ES-I3 (cell line): ENCODE measurements at regions not wholly inside any gene's neighbourhood (a gene's known extent, or its start where the extent isn't known, plus 50 kb on each side); places are given as distances from the start of the nearest gene placed in this dataset.

ENCODE experiments used
- H3K36me3 ChIP-seq: 2 replicates; pipeline ENCODE4 v1.6.1; 2013; ENCODE audit warnings: mild to moderate bottlenecking, low read length, control low read depth, moderate library complexity; ENCODE audit not compliant: insufficient read depth
- H3K4me1 ChIP-seq: 2 replicates; pipeline ENCODE4 v1.6.1; 2013; ENCODE audit warnings: mild to moderate bottlenecking, control low read depth, low read length; ENCODE audit not compliant: insufficient read depth
- H3K9ac ChIP-seq: 2 replicates; pipeline ENCODE4 v1.6.1; 2013; ENCODE audit warnings: low read depth, mild to moderate bottlenecking, low read length, moderate library complexity
- H3K9me3 ChIP-seq: 2 replicates; pipeline ENCODE4 v1.6.1; 2013; ENCODE audit warnings: mild to moderate bottlenecking, low read length, moderate library complexity; ENCODE audit not compliant: control insufficient read depth, insufficient read depth

DNA sequence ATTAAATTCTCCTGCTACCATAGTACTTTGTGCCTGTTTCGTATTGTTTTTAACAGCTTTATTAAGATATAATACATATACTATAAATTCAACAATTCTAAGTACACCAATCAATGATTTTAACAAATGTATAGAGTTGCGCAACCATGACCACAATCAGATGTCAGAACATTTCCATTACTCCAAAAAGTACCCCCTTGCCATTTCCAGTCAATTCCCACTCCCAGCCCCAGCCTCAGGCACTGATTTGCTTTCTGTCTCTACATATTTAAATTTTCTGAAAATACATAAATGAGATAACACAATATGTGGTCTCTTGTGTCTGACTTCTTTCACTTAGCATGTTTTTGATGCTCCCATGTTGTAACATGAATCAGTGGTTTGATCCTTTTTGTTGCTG, 193.9 kb downstream of the FIGN start:
- no peaks in the 10 kb centered on the region for H3K4me1 ChIP-seq
- H3K9me3 ChIP-seq = no peaks in the 10 kb centered on the region
- H3K9ac ChIP-seq = no peak overlapping the region
- no peaks in the 10 kb centered on the region for H3K36me3 ChIP-seq

DNA sequence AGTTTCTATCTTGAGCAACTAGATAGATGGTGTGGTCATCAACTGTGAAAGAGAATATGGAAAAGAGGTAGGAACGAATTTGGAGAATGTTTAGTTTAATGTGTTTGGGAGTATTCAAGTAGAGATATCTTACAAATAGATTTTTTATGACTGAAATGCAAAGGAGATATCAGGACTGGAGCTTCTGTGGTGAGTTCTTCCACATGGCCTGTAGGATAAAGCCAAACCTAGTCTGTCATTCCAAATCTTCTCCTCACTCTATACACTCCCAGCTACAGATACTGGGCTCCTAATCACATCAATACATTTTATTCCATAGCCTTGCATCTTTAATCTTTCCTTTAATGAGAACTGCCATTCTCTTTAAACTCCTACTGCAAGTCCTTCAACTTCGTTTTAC, 194.3 kb downstream of the FIGN start:
- Histone ChIP-seq H3K9me3 (no peaks in the 10 kb centered on the region), H3K4me1 (no peaks in the 10 kb centered on the region), H3K9ac (no peak overlapping the region), H3K36me3 (no peaks in the 10 kb centered on the region)

GRCh38 chr2:163528640-163529217, 207.1 kb downstream of the FIGN start:
- H3K4me1 ChIP-seq = no peaks in the 10 kb centered on the region
- H3K9ac ChIP-seq = no peak overlapping the region
- H3K36me3 ChIP-seq = no peaks in the 10 kb centered on the region
- no peaks in the 10 kb centered on the region for H3K9me3 ChIP-seq

DNA sequence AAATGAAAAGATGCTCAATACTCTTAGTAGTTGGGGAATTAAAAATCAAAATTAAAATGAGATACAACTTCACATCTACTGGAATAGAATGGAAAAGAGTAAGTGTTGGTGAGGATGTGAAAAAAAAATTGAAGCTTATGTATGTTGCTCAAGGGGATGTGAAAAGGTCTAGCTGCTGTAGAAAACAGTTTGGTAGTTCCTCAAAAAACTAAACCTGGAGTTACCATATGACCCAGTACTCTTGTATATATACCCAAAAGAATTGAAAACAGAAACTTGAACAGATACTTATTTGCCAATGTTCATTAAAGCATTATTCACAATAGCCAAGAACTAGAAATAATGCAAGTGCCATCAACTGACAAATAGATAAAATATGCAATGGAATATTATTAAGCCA, 208.4 kb downstream of the FIGN start:
- Histone ChIP-seq H3K9ac (no peak overlapping the region), H3K36me3 (no peaks in the 10 kb centered on the region), H3K4me1 (no peaks in the 10 kb centered on the region)

GRCh38 chr2:163518762-163519161, 217.0 kb downstream of the FIGN start:
- Histone ChIP-seq H3K36me3 (no peaks in the 10 kb centered on the region), H3K4me1 (no peaks in the 10 kb centered on the region), H3K9me3 (peaks cover 2% of the 10 kb centered on the region; the same call in 1 of the 2 replicates), H3K9ac (no peak overlapping the region)

More for the DNA sequence above, 208.4 kb downstream of the FIGN start:
- H3K9me3 ChIP-seq = no peaks in the 10 kb centered on the region

GRCh38 chr2:163515836-163516235, 220.0 kb downstream of the FIGN start:
- peaks cover 2% of the 10 kb centered on the region; the same call in 1 of the 2 replicates for H3K9me3 ChIP-seq
- H3K4me1 ChIP-seq = no peaks in the 10 kb centered on the region
- no peaks in the 10 kb centered on the region for H3K36me3 ChIP-seq
- no peak overlapping the region for H3K9ac ChIP-seq

DNA sequence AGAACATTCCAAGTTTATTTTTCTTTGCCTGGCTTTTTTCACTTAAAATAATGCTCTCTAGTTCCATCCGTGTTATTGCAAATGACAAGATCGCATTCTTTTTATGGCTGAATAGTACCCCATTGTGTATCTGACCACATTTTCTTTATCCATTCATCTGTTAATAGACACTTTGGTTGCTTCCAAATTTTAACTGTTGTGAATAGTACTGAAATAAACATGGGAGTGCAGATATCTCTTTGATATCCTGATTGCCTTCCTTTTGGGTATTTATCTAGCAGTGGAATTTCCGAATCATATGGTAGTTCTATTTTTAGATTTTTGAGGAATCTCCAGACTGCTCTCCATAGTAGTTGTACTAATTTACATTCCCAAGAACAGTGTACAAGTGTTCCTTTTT, 230.5 kb downstream of the FIGN start:
- no peaks in the 10 kb centered on the region for H3K9me3 ChIP-seq
- H3K4me1 ChIP-seq = no peaks in the 10 kb centered on the region
- H3K36me3 ChIP-seq = no peaks in the 10 kb centered on the region
- H3K9ac ChIP-seq = no peak overlapping the region

- no peaks in the 10 kb centered on the region for H3K4me1 ChIP-seq
- no peaks in the 10 kb centered on the region for H3K9me3 ChIP-seq
- H3K36me3 ChIP-seq = no peaks in the 10 kb centered on the region
- H3K9ac ChIP-seq = no peak overlapping the region
Observed at GRCh38 chr2:163493359-163494298, 242.2 kb downstream of the FIGN start.

DNA sequence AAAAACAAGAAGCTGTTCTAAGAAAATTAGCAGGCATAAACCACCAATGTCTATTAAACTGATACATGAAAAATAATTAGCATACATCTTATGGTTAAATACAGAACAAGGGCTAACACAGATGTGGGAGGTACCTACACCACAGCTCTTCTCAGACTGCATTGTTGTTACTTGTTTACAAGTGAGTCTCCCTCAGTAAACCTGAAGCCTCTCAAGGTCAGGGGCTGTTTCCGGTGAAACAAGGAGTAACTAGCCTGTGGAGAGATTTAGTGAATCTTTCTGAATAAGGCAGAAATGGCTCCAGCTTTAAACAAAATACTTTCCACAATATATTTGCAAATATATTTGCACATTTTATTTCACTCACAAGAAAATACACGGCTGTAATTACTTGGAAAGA, 244.0 kb downstream of the FIGN start:
- no peaks in the 10 kb centered on the region for H3K36me3 ChIP-seq
- H3K4me1 ChIP-seq = no peaks in the 10 kb centered on the region
- H3K9me3 ChIP-seq = no peaks in the 10 kb centered on the region
- H3K9ac ChIP-seq = no peak overlapping the region

DNA sequence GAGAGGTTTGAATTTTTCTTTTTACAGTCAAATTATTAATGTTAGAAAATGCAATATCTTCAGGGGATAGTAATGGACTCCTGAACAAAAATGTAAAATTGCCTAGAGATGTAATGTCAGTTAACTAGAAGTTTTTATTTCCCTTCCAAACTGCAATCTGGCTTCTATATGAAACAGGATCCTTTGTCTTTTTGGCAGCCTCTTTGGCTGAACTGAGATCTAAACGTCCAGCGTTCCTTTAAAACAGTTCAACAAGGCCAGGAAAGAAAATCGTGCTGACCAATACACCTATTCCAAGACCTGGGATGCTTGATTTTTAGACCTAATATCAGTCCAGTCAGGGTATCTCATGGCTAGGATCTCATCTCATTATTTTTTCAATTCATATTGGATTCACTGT, 245.5 kb downstream of the FIGN start:
- no peaks in the 10 kb centered on the region for H3K36me3 ChIP-seq
- no peak overlapping the region for H3K9ac ChIP-seq
- H3K9me3 ChIP-seq = no peaks in the 10 kb centered on the region
- no peaks in the 10 kb centered on the region for H3K4me1 ChIP-seq

DNA sequence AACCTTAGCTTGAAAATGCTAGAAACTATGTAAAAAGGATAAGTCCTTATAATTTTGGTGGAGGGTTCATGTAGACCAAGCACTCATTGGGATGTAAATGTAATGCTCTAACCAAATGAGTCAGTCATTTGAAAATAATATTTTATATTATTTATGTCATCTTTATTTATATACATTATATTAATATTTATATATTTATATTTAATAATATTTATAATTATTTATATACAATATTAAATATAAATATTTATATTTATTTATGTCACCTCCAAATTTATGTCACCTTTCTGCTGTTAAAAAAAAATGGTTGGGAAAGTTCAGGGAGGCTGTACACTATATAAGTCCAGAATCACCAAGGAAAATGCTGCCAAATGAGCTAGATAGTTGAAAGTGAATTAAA, 254.3 kb downstream of the FIGN start:
- Histone ChIP-seq H3K4me1 (no peaks in the 10 kb centered on the region), H3K9ac (no peak overlapping the region), H3K9me3 (no peaks in the 10 kb centered on the region), H3K36me3 (no peaks in the 10 kb centered on the region)

- H3K4me1 ChIP-seq = no peaks in the 10 kb centered on the region; the same call in 1 of the 2 replicates
- H3K9ac ChIP-seq = no peak overlapping the region
- no peaks in the 10 kb centered on the region for H3K9me3 ChIP-seq
- H3K36me3 ChIP-seq = no peaks in the 10 kb centered on the region
Observed at GRCh38 chr2:163479599-163479998, 256.2 kb downstream of the FIGN start.

- H3K9ac ChIP-seq = no peak overlapping the region
- no peaks in the 10 kb centered on the region; the same call in 1 of the 2 replicates for H3K4me1 ChIP-seq
- no peaks in the 10 kb centered on the region for H3K9me3 ChIP-seq
- no peaks in the 10 kb centered on the region for H3K36me3 ChIP-seq
Observed at GRCh38 chr2:163475815-163476214, 260.0 kb downstream of the FIGN start.

GRCh38 chr2:163474889-163475288, 260.9 kb downstream of the FIGN start:
- H3K9me3 ChIP-seq = no peaks in the 10 kb centered on the region
- no peaks in the 10 kb centered on the region for H3K36me3 ChIP-seq
- no peaks in the 10 kb centered on the region; the same call in 1 of the 2 replicates for H3K4me1 ChIP-seq
- no peak overlapping the region for H3K9ac ChIP-seq

DNA sequence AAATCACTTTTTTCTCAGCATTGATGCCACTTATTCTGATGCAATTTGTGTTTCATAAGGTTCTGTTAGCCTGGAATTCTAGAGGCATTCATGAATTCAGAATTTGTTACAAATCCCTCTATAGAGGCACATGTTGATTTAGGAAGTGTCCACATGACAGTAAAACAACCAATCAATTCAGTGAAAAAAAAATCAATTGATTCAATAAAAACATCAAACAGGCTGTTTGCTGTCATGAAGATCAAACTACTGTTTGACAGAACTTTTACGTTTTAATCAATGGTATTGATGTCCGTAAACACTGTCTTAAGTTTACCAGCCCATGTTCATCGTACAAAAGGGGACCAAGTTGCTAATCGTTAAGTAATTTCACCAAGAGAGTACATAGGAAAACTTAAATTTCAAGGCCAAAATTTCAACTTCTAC, 261.5 kb downstream of the FIGN start:
- Histone ChIP-seq H3K9ac (no peak overlapping the region), H3K9me3 (no peaks in the 10 kb centered on the region), H3K36me3 (no peaks in the 10 kb centered on the region), H3K4me1 (peaks cover 3% of the 10 kb centered on the region; the same call in 1 of the 2 replicates)
